Progenitor cell of endocrine pancreas (in vitro differentiated cells): ENCODE measurements at regions not wholly inside any gene's neighbourhood (a gene's known extent, or its start where the extent isn't known, plus 50 kb on each side); places are given as distances from the start of the nearest gene placed in this dataset.

ENCODE experiments used
- DNase-seq: peaks from one replicate; pipeline ENCODE4 v3.0.0; 2021; ENCODE audit warnings: low spot score; ENCODE audit not compliant: unreplicated experiment
- H3K27ac Mint-ChIP-seq: 2 replicates; pipeline ENCODE4 v1.8.0; 2021; ENCODE audit warnings: mild to moderate bottlenecking, moderate library complexity, mixed read lengths
- H3K27me3 Mint-ChIP-seq: 2 replicates; pipeline ENCODE4 v1.8.0; 2021; ENCODE audit warnings: mixed read lengths
- H3K36me3 Mint-ChIP-seq: 2 replicates; pipeline ENCODE4 v1.8.0; 2022; ENCODE audit warnings: mixed read lengths; ENCODE audit not compliant: insufficient read depth
- H3K4me1 Mint-ChIP-seq: 2 replicates; pipeline ENCODE4 v1.8.0; 2021; ENCODE audit warnings: low read depth, mixed read lengths
- H3K4me3 Mint-ChIP-seq: 2 replicates; pipeline ENCODE4 v1.8.0; 2021; ENCODE audit warnings: low read depth, mild to moderate bottlenecking, moderate library complexity, mixed read lengths
- H3K9me3 Mint-ChIP-seq: 2 replicates; pipeline ENCODE4 v1.8.0; 2021; ENCODE audit warnings: low read depth, mixed read lengths
- TF ChIP-seq, protein P1 (sequence below): fragments of 200-600 bp; sonication (generic); IDR thresholded peaks from one replicate; pipeline ENCODE4 v1.5.0; 2021; ENCODE audit warnings: antibody characterized with exemption, mild to moderate bottlenecking; ENCODE audit not compliant: unreplicated experiment

GRCh38 chr20:7770578-7770977 is 169.7 kb downstream of the HAO1 start:
- no peak for DNase-seq
- Mint-ChIP-seq H3K9me3 (peaks cover 7% of the 10 kb centered on the region), H3K27me3 (no peaks in the 10 kb centered on the region), H3K36me3 (no peaks in the 10 kb centered on the region), H3K4me1 (no peaks in the 10 kb centered on the region), H3K4me3 (no peak overlapping the region), H3K27ac (no peak overlapping the region)
- TF ChIP-seq, protein P1, sequence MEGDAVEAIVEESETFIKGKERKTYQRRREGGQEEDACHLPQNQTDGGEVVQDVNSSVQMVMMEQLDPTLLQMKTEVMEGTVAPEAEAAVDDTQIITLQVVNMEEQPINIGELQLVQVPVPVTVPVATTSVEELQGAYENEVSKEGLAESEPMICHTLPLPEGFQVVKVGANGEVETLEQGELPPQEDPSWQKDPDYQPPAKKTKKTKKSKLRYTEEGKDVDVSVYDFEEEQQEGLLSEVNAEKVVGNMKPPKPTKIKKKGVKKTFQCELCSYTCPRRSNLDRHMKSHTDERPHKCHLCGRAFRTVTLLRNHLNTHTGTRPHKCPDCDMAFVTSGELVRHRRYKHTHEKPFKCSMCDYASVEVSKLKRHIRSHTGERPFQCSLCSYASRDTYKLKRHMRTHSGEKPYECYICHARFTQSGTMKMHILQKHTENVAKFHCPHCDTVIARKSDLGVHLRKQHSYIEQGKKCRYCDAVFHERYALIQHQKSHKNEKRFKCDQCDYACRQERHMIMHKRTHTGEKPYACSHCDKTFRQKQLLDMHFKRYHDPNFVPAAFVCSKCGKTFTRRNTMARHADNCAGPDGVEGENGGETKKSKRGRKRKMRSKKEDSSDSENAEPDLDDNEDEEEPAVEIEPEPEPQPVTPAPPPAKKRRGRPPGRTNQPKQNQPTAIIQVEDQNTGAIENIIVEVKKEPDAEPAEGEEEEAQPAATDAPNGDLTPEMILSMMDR = no peak

- Mint-ChIP-seq H3K4me3 (no peak overlapping the region), H3K36me3 (peaks cover 3% of the 10 kb centered on the region), H3K4me1 (no peaks in the 10 kb centered on the region), H3K27me3 (no peaks in the 10 kb centered on the region), H3K27ac (no peak overlapping the region), H3K9me3 (peaks cover 18% of the 10 kb centered on the region)
- TF ChIP-seq, protein P1 = no peak
- no peak for DNase-seq
Measured at GRCh38 chr20:7772371-7772770, 167.9 kb downstream of the HAO1 start.

DNA sequence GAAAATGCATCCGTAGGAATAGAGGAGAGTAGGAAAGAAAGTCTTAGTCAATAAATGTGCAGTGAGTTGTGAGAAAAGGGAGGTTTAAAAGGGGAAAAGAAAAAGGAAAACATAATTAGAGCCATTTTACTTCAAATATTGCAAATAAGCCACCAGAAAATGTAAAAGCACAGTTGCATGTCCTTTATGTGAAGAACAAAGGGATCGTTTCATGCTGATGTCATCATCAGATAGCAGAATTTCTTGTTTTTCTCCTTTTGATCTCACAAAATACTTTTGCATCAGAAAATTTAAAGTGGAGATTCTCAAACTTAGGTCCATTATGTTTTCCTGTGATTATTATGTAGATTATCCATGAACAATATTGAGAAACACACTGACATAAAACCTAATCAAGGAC is 166.7 kb downstream of the HAO1 start:
- Mint-ChIP-seq H3K4me1 (no peaks in the 10 kb centered on the region), H3K4me3 (no peak overlapping the region), H3K27ac (no peak overlapping the region), H3K27me3 (no peaks in the 10 kb centered on the region), H3K9me3 (peaks cover 18% of the 10 kb centered on the region), H3K36me3 (peaks cover 3% of the 10 kb centered on the region)
- TF ChIP-seq, protein P1 = no peak
- DNase-seq = no peak

- H3K27me3 Mint-ChIP-seq = no peaks in the 10 kb centered on the region
- peaks cover 3% of the 10 kb centered on the region for H3K36me3 Mint-ChIP-seq
- DNase-seq = no peak
- H3K9me3 Mint-ChIP-seq = peaks cover 18% of the 10 kb centered on the region
- H3K4me3 Mint-ChIP-seq = no peak overlapping the region
- TF ChIP-seq, protein P1 = no peak
- no peak overlapping the region for H3K27ac Mint-ChIP-seq
- no peaks in the 10 kb centered on the region for H3K4me1 Mint-ChIP-seq
Measured at GRCh38 chr20:7775072-7775471, 165.2 kb downstream of the HAO1 start.

GRCh38 chr20:7776148-7776547 is 164.1 kb downstream of the HAO1 start:
- peaks cover 18% of the 10 kb centered on the region for H3K9me3 Mint-ChIP-seq
- no peak overlapping the region for H3K27ac Mint-ChIP-seq
- no peaks in the 10 kb centered on the region for H3K27me3 Mint-ChIP-seq
- peaks cover 3% of the 10 kb centered on the region for H3K36me3 Mint-ChIP-seq
- H3K4me3 Mint-ChIP-seq = no peak overlapping the region
- DNase-seq = no peak
- TF ChIP-seq, protein P1 = no peak
- H3K4me1 Mint-ChIP-seq = no peaks in the 10 kb centered on the region
